ENCODE measurements at regions not wholly inside any gene's neighbourhood (a gene's known extent, or its start where the extent isn't known, plus 50 kb on each side); places are given as distances from the start of the nearest gene placed in this dataset.
"Not testable (repeated sequence)": the region's sequence is repeated elsewhere in the genome, so short reads cannot be mapped to it uniquely, and the experiment has no call there.

DNA sequence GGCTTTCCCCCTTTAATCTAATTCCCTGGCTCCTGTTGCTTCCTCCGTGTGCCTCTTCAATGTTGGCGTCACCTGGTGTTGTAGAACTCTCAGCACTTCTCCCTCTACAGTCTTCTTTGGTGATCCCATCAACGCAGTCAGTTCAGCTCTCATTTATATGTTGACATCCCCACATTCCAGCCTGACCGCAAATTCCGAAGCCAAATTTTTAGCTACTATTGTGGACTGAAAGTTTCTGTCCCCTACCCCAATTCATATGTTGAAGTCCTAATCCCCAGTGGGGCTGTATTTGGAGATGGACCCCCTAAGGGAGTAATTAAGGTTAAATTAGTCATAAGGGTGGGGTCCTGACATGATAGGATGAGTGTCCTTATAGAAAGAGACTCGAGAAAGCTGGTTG lies 210.6 kb upstream of the ADAMTSL1 start:
- no peak for DNase-seq (ENCODE audit: low read depth in 4 of 4, low spot score in 1 of 4)

DNA sequence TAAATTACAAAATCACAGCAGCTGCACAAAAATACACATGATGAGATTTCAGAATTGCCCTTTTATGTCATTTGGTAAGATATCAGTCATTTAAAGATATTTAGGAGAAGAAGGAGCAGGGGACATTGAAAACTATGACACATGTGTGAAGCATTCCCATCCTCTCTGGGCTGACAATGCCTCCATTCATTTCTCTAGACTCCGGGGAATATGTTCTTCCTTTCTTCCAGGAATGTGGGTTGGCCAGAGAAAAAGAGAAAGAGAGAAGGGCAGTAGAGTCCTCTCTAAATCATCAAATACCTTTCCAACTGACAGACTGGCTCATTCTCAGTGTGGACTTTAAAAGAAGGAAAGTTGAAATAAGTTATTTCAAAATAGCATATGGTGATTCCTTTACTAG lies 205.6 kb upstream of the ADAMTSL1 start:
- no peak for DNase-seq (ENCODE audit: low read depth in 4 of 4, low spot score in 1 of 4)

- DNase-seq (ENCODE audit: low read depth in 4 of 4, low spot score in 1 of 4), result no peak
Measured at GRCh38 chr9:18269561-18269960, 204.4 kb upstream of the ADAMTSL1 start.

GRCh38 chr9:18274693-18275092 lies 199.3 kb upstream of the ADAMTSL1 start:
- DNase-seq (ENCODE audit: low read depth in 4 of 4, low spot score in 1 of 4), result no peak

GRCh38 chr9:18275313-18275990 lies 198.5 kb upstream of the ADAMTSL1 start:
- DNase-seq (ENCODE audit: low read depth in 4 of 4, low spot score in 1 of 4), result no peak

- no peak for DNase-seq (ENCODE audit: low read depth in 4 of 4, low spot score in 1 of 4)
Measured at GRCh38 chr9:18281291-18281690, 192.7 kb upstream of the ADAMTSL1 start.

GRCh38 chr9:18294229-18294628 lies 179.7 kb upstream of the ADAMTSL1 start:
- DNase-seq (ENCODE audit: low read depth in 4 of 4, low spot score in 1 of 4), result no peak

DNA sequence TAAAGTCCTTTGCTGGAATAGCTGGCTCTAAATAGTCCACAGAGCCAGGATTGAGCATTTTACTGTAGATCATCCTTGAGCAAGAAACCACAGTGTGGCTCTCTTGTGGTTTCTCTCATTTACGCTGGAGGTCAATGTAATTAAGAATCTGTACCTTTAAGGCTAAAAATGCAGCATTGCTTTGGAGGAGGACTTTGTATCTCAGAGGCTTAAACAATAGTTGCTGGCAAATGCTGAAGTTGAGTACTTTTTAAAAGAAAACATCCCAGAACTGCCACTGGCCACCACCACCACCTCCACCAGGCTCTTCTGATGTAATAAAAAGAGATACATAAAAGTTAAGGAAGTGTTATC lies 177.3 kb upstream of the ADAMTSL1 start:
- DNase-seq (ENCODE audit: low read depth in 4 of 4, low spot score in 1 of 4), result no peak

DNA sequence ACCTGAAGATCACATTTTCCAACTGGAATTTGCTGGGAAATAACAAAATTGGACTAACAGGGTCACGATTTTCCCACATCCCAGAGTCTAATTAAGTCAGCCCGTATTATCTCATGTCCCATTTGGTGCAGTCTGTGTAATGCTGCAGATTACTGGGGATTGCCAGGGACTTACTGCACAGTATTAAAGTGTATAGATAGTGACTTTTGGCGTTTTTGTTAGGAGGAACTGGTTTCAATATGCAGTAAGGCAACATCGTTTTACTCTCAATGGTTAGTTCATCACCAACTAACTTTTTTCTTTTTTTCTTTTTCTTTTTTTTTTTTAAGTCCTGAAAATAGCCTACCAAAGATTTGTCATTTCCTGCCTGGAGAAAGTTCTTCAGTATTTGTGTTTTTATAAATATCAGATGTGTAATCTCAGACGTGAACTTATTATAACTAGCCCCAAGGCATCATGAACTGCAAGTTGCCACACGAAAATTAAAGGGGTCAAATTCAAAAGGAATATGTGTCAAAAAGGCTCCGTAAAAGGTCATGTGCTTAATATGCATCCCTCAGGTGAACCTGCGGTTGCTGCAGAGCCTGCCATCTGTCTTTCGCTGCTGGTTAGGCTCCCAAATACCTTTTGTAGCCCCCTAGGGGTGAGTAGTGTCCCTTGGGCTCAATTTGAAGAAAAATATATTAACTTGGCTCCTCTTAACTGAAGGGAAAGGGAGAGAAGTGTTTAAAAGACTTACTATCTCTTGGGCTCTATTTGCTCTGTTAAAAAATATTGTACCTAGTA lies 176.7 kb upstream of the ADAMTSL1 start:
- no peak for DNase-seq (ENCODE audit: low read depth in 4 of 4, low spot score in 1 of 4)

DNA sequence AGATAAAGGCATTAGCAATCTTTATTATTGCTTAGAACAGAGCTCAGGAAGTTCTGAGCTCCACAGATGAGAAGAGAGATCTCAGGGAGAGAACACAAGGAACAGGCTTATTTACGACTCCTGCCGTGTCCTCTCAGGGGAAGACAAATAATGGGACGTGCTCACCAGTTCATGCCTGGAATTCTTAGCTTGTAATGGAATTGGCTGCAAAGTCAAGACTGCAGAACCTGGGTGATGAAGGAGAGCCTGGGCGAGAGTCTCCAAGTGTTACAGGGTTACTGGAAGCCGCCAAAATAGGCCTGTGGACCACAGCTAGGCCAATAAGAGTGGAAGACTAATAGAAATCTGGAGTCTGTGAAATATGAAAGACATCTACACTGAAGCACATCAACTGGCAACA lies 174.5 kb upstream of the ADAMTSL1 start:
- DNase-seq (ENCODE audit: low read depth in 4 of 4, low spot score in 1 of 4), result no peak

- DNase-seq (ENCODE audit: low read depth in 4 of 4, low spot score in 1 of 4), result not testable (repeated sequence)
Measured at GRCh38 chr9:18305167-18305806, 168.7 kb upstream of the ADAMTSL1 start.

DNA sequence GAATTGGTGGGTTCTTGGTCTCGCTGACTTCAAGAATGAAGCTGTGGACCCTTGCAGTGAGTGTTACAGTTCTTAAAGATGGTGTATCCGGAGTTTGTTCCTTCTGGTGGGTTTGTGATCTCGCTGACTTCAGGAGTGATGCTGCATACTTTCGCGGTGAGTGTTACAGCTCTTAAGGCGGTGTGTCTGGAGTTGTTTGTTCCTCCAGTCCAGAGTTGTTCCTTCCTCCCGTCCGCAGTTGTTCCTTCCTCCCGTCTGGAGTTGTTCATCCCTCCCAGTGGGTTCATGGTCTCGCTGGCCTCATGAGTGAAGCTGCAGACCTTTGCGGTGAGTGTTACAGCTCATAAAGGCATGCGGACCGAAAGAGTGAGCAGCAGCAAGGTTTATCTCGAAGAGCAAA lies 159.6 kb upstream of the ADAMTSL1 start:
- DNase-seq (ENCODE audit: low read depth in 4 of 4, low spot score in 1 of 4), result no peak

- no peak for DNase-seq (ENCODE audit: low read depth in 4 of 4, low spot score in 1 of 4)
Measured at GRCh38 chr9:18317896-18318295, 156.1 kb upstream of the ADAMTSL1 start.

DNA sequence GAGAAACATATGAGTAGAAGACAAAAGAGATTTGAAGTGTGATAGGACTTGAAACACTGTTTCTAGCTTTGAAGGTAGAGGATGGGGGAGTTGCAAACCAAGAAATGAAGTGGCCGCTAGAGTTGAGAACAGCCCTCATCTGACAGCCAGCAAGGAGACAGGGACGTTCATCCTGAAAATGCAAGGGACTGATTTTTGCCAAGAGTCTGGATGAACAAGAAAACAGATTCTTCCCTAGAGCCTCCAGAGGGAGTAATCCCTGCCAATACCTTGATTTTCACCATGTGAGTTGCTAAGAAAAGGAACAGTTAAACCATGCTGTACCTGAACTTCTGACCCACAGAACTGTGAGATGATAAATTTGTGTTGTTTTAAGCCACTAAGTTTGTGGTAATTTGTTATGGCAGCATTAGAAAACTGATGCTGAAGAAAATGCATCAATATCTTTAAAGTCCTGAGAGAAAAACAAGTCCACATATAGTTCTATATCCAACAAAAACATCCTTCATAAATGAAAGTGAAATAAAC lies 154.0 kb upstream of the ADAMTSL1 start:
- no peak for DNase-seq (ENCODE audit: low read depth in 4 of 4, low spot score in 1 of 4)

- DNase-seq (ENCODE audit: low read depth in 4 of 4, low spot score in 1 of 4), result no peak
Measured at GRCh38 chr9:18324928-18325745, 148.8 kb upstream of the ADAMTSL1 start.

GRCh38 chr9:18325746-18326011 lies 148.3 kb upstream of the ADAMTSL1 start:
- DNase-seq (ENCODE audit: low read depth in 4 of 4, low spot score in 1 of 4), result not testable (repeated sequence)

DNA sequence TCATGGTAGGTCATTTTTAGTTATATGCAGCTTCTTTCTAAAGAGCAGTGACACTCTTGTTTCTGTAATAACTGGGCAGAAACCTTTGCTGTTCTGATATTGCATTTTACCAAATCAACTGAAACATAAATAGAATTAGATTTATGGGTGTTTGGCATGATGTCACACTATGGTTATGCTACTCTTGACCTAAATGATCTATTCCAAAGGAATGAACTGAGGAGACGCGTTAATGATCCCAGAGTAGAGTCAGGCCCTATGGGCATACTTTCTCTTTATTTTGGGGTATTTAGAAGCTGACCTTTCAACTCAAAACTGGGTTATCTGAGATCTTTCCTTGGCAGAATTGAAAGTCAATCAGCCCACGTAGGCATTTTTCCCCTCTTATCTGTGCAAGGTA lies 146.8 kb upstream of the ADAMTSL1 start:
- no peak for DNase-seq (ENCODE audit: low read depth in 4 of 4, low spot score in 1 of 4)

- DNase-seq (ENCODE audit: low read depth in 4 of 4, low spot score in 1 of 4), result no peak
Measured at GRCh38 chr9:18330401-18331309, 143.3 kb upstream of the ADAMTSL1 start.

- no peak for DNase-seq (ENCODE audit: low read depth in 4 of 4, low spot score in 1 of 4)
Measured at GRCh38 chr9:18331310-18331684, 142.7 kb upstream of the ADAMTSL1 start.

- DNase-seq (ENCODE audit: low read depth in 4 of 4, low spot score in 1 of 4), result no peak
Measured at GRCh38 chr9:18331808-18332209, 142.1 kb upstream of the ADAMTSL1 start.

GRCh38 chr9:18333157-18333556 lies 140.8 kb upstream of the ADAMTSL1 start:
- no peak for DNase-seq (ENCODE audit: low read depth in 4 of 4, low spot score in 1 of 4)
